Subcutaneous abdominal adipose tissue (tissue), 5 donors: ENCODE measurements at regions not wholly inside any gene's neighbourhood (a gene's known extent, or its start where the extent isn't known, plus 50 kb on each side); places are given as distances from the start of the nearest gene placed in this dataset.

Experiments
- H3K27ac ChIP-seq: one replicate; pipeline ENCODE4 v1.7.0; 2013; ENCODE audit warnings: low read depth, mild to moderate bottlenecking, inconsistent platforms, low read length, moderate library complexity
- H3K27me3 ChIP-seq, 5 donors: one replicate each; pipeline ENCODE4 v1.7.0; 2013; ENCODE audit warnings: low read length in 5 of 5, inconsistent platforms in 1 of 5; ENCODE audit not compliant: control insufficient read depth in 5 of 5, insufficient read depth in 4 of 5
- H3K36me3 ChIP-seq, 5 donors: one replicate each; pipeline ENCODE4 v1.7.0; 2013; ENCODE audit warnings: low read length in 5 of 5; ENCODE audit not compliant: control insufficient read depth in 5 of 5, insufficient read depth in 5 of 5
- H3K4me1 ChIP-seq, 5 donors: one replicate each; pipeline ENCODE4 v1.7.0; 2013; ENCODE audit warnings: low read length in 5 of 5, mild to moderate bottlenecking in 3 of 5, moderate library complexity in 1 of 5; ENCODE audit not compliant: control insufficient read depth in 5 of 5, insufficient read depth in 5 of 5
- H3K4me3 ChIP-seq, 5 donors: one replicate each; pipeline ENCODE4 v1.7.0; 2013; ENCODE audit warnings: low read length in 5 of 5, low read depth in 1 of 5
- H3K9ac ChIP-seq, 5 donors: one replicate each; pipeline ENCODE4 v1.7.0; 2013; ENCODE audit warnings: low read length in 5 of 5, mild to moderate bottlenecking in 4 of 5, moderate library complexity in 3 of 5
- H3K9me3 ChIP-seq, 5 donors: one replicate each; pipeline ENCODE4 v1.7.0; 2013; ENCODE audit warnings: low read length in 5 of 5; ENCODE audit not compliant: control insufficient read depth in 5 of 5
- donor health status: healthy.
- donor health status: healthy.
- donor health status: healthy.
- donor health status: healthy.
- donor health status: healthy.

DNA sequence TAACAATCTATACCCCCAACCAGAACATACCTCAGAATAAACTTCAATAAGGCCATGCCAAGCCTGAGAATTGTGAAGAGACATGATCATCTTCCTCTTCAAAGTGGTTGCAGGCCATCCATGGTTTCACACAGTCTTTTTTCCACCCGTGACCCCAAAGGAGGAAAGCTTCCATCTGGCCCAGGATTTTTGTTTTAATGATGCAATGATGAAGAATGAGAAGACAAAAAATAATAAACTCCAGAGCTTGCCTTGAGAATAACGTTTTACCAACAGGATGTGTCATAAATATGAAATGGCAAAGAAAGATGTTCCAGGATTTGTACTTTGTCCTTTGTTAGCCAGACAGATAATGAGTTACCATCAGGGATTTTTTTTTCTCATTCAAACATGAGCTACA lies 201.9 kb downstream of the WNT5A start:
- Histone ChIP-seq H3K4me3 (no peak overlapping the region), H3K36me3 (no peaks in the 10 kb centered on the region), H3K27me3 (peaks cover 0 to 3% (median 0%) of the 10 kb centered on the region in 5 donors), H3K9ac (no peak overlapping the region), H3K27ac (no peak overlapping the region), H3K9me3 (peaks cover 0 to 8% (median 0%) of the 10 kb centered on the region in 5 donors), H3K4me1 (peaks cover 0 to 5% (median 3%) of the 10 kb centered on the region in 5 donors)

DNA sequence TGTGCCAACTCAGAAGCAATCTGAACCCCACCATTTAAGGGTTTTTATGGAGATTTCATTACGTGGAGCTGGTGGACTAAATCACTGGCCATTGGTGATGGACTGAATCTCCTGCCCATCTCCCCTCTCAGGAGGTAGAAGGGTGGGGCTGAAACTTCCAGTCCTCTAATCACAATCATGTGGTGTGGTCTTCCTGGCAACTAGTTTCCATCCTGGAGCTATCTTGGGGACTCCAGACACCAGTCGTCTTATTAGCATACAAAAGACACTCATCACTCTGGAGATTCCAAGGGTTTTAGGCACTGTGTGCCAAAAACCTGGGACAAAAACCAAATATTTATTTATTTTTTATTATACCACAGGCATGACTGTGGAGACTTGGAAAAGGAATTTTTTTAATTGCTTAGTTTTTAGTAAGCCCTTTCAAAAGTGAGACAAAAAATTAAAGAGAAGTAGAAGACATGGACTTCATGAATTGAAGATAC lies 203.6 kb downstream of the WNT5A start:
- Histone ChIP-seq H3K9me3 (peaks cover 0 to 8% (median 0%) of the 10 kb centered on the region in 5 donors), H3K27me3 (peaks cover 0 to 3% (median 0%) of the 10 kb centered on the region in 5 donors), H3K4me1 (peaks cover 0 to 5% (median 3%) of the 10 kb centered on the region in 5 donors), H3K9ac (no peak overlapping the region), H3K4me3 (no peak overlapping the region), H3K36me3 (no peaks in the 10 kb centered on the region), H3K27ac (no peak overlapping the region)

DNA sequence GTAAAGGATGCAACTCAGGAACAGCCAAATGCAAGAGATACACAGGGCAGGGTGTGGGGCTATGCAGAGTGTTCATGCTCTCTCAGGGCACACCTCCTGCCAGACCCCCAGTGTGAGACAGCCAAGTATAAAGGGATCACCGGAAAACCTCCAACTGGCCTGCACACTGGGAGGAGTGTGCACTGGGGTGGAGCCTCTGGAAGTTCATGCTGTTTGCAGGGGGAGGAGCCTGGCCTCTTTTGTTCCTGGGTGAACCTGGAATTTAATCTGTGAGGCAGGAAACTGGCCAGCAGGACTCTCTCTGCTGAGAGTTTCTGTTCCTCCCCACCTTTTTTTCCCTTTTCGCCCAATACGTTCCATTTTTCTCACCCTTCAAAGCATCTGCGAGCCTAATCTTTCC lies 204.1 kb downstream of the WNT5A start:
- Histone ChIP-seq H3K27ac (no peak overlapping the region), H3K4me3 (no peak overlapping the region), H3K9ac (no peak overlapping the region)

DNA sequence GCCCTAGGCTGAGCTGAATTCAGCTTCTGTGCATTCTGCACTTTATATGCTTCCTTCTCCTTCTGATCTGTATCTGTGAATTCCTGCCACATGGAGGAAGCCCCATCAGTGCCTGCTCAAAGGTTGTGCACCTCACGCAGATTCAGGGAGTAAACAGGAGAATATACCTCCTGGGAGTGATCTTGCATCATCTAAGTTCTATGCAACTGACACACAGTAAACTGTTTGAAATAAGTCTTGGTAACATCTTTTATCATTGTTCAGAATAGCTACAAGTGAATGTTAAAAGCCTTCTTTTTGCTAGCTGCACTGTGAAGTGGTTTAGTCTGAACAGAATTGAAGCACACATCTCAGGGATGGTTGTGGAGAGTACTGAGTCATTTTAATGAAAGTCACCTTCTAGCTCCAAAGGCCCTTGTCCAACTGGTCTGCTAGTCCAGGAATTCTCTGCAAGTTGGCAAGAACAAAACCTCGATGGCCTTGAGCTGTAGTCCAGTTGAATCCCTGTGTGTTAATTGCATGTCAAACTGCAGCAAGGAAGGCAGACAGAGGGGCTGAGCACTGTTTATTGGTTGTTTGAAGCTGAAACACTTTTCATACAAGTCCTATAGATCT lies 215.0 kb downstream of the WNT5A start:
- Histone ChIP-seq H3K27ac (no peak overlapping the region), H3K36me3 (no peaks in the 10 kb centered on the region), H3K9ac (no peak overlapping the region), H3K4me3 (no peak overlapping the region), H3K27me3 (peaks cover 0 to 10% (median 0%) of the 10 kb centered on the region in 5 donors), H3K4me1 (no peaks in the 10 kb centered on the region), H3K9me3 (no peaks in the 10 kb centered on the region)

More for the DNA sequence above, 204.1 kb downstream of the WNT5A start:
- Histone ChIP-seq H3K9me3 (peaks cover 0 to 8% (median 0%) of the 10 kb centered on the region in 5 donors), H3K27me3 (peaks cover 0 to 3% (median 0%) of the 10 kb centered on the region in 5 donors), H3K36me3 (no peaks in the 10 kb centered on the region), H3K4me1 (peaks cover 0 to 5% (median 3%) of the 10 kb centered on the region in 5 donors)

DNA sequence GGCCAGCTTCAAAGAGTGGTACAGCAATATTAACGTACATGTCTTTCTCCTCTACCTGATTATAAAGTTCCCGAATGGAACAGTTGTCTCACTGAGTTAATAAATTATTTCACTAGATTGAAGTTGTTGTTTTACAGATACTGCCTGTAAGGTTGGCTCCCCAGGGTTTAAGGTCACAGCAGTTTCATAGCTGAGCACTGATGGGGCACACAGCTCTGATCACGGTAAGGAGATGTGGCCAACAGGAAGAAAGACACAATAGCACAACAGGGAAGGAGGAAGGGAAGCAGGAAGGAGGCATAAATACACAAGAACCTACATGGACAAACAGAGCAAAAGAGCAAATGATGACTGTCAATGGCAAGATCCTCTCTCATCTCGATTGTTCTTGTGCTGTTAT lies 215.6 kb downstream of the WNT5A start:
- H3K36me3 ChIP-seq: no peaks in the 10 kb centered on the region
- H3K27me3 ChIP-seq: peaks cover 0 to 10% (median 0%) of the 10 kb centered on the region in 5 donors

DNA sequence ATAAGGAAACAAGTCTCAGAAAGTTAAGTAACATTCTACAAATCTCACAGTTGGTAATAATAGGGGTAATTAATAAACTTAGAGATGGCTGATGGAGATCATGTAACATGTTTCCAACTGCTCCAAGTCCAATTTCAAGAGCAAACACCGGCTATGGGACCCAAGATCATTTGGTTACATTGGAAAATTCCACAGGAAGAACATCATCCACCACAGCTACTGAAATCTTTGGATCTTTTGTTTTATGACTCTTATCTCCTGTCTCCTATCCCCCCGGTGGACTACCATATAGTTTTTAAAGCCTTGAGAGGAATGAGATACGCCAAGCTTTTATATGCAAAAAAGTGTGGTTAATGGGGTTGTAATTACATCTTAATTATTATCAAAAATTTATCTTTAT lies 216.1 kb downstream of the WNT5A start:
- Histone ChIP-seq H3K36me3 (no peaks in the 10 kb centered on the region), H3K27me3 (peaks cover 0 to 10% (median 0%) of the 10 kb centered on the region in 5 donors), H3K4me1 (no peaks in the 10 kb centered on the region), H3K9me3 (no peaks in the 10 kb centered on the region), H3K4me3 (no peak overlapping the region), H3K27ac (no peak overlapping the region), H3K9ac (no peak overlapping the region)

More for the DNA sequence above, 215.6 kb downstream of the WNT5A start:
- no peaks in the 10 kb centered on the region for H3K4me1 ChIP-seq
- H3K27ac ChIP-seq: no peak overlapping the region
- no peaks in the 10 kb centered on the region for H3K9me3 ChIP-seq
- H3K9ac ChIP-seq: no peak overlapping the region
- no peak overlapping the region for H3K4me3 ChIP-seq

DNA sequence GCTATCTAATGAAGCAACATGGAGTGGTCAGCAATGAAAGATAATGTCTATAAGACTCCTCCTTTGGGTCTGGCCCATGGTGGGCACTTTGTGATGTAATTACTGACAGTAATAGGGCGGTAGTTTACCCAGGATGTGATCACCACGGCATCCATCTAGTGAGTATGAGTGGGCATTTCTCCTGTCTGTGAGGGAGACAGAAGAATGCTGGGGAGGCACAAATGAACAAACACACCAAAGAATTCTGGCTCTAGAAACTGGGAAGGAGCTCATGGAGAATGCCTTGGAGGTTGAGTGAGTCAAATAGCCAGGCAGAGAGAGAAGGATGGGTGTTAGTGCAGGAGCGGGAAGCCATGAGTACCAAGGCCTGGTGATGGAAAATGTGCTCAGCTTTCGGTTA lies 217.5 kb downstream of the WNT5A start:
- H3K36me3 ChIP-seq: no peaks in the 10 kb centered on the region
- H3K9me3 ChIP-seq: peaks cover 0 to under 1% (median 0%) of the 10 kb centered on the region in 5 donors
- no peaks in the 10 kb centered on the region for H3K4me1 ChIP-seq
- H3K27ac ChIP-seq: no peak overlapping the region
- peaks cover 0 to 9% (median 0%) of the 10 kb centered on the region in 5 donors for H3K27me3 ChIP-seq
- H3K4me3 ChIP-seq: no peak overlapping the region
- no peak overlapping the region for H3K9ac ChIP-seq

DNA sequence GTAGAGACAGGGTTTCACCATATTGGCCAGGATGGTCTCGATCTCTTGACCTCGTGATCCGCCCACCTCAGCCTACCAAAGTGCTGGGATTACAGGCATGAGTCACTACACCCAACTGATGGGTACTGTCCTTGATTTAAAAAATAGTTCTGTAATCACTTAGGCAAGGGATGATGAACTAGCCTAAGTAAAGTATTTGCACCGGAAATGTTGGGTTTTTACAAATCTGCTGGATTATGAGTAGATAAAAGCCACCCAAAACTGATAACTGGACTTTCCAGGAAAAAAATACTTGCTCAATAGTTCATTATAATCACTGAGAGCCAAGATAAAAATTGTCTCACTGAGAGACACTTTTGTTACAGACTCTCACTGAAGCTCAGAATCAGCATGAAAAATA lies 218.0 kb downstream of the WNT5A start:
- Histone ChIP-seq H3K36me3 (no peaks in the 10 kb centered on the region), H3K27ac (no peak overlapping the region), H3K27me3 (peaks cover 0 to 9% (median 0%) of the 10 kb centered on the region in 5 donors), H3K4me3 (no peak overlapping the region), H3K9ac (no peak overlapping the region), H3K4me1 (no peaks in the 10 kb centered on the region), H3K9me3 (peaks cover 0 to 6% (median 0%) of the 10 kb centered on the region in 5 donors)

DNA sequence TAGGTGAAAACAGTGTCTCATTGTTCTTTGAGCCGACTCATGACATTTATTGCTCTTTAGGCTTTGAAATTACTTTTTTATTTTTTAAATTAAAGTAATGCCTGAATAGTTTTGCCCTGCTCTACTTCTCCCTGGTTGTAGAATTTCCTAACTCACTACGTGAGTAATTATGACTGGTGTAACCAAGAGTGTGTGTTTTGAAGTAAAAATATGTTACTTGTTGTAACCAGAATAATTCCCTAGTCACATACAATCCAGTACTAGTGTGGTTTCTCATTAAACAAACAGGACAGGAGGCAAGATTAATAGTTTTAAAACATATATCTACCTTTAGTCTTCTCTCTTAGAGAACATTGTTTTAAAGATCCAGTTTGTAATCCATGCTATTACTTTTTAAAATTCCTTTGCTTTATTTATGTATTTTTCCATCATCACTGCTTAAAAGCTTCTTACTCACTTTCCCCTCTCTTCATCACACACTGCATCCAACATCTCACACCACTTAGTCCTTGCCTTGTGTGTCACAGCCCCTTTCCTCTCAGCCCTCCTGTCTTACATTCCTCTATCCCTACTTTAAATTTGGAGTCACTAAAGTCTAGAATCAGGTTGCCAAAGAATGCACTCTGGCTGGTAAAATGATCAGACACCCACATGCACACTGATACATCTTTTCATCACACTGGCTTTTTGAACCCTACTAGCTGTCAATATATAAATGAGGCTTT lies 219.7 kb downstream of the WNT5A start:
- H3K27ac ChIP-seq: no peak overlapping the region

DNA sequence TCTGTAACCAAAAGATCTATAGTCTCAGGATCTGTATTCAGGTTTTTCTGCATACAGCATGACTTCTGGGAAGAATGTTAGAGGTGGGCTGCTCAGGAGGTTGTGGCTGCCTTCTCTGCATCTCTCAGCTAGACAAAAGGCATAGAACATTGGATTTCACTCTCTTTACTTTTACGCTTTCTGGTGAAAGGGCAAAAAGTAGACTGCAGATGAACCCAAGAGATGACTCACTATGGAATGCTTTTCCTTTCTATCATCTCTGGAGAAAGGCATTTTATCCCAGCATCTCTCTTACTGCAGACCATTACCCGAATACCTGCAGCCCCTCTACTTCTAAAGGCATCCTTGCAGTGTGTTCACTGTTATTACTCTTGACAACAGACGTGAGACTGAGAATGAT lies 222.2 kb downstream of the WNT5A start:
- H3K27me3 ChIP-seq: peaks cover 0 to 5% (median 0%) of the 10 kb centered on the region in 5 donors
- no peak overlapping the region for H3K27ac ChIP-seq
- H3K9ac ChIP-seq: no peak overlapping the region
- H3K9me3 ChIP-seq: peaks cover 0 to 8% (median 5%) of the 10 kb centered on the region in 5 donors
- no peak overlapping the region for H3K4me3 ChIP-seq
- no peaks in the 10 kb centered on the region for H3K36me3 ChIP-seq
- H3K4me1 ChIP-seq: no peaks in the 10 kb centered on the region

More for the DNA sequence above, 219.7 kb downstream of the WNT5A start:
- Histone ChIP-seq H3K27me3 (peaks cover 0 to 9% (median 0%) of the 10 kb centered on the region in 5 donors), H3K9me3 (peaks cover 0 to 7% (median 5%) of the 10 kb centered on the region in 5 donors), H3K4me3 (no peak overlapping the region), H3K9ac (no peak overlapping the region), H3K4me1 (no peaks in the 10 kb centered on the region), H3K36me3 (no peaks in the 10 kb centered on the region)
